GM21717 (cell line): ENCODE measurements at regions not wholly inside any gene's neighbourhood (a gene's known extent, or its start where the extent isn't known, plus 50 kb on each side); places are given as distances from the start of the nearest gene placed in this dataset.

ENCODE experiments used
- ATAC-seq: cut with Tn5 transposase; IDR thresholded peaks from one replicate; pipeline ENCODE4 v1.9.1; 2021; ENCODE audit warnings: mild to moderate bottlenecking, moderate library complexity; ENCODE audit not compliant: unreplicated experiment

DNA sequence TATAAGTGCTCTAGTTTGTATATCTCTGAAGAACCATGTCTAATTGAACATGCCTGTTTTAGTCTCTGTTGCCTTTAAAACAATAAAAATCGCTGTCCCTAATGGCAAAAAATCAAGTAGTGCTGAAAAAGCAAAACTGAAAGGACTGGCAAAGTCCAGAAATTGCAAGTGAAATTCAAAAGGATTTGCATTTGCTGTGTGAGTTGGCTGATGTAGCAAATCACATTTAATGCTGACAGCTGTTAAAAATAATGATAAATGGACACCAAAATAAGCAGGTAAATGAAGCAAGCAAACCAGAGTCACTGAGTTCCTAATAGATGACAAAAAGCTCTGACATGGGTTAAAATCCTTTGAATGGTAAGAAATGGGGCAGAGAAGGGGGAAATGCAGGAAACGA lies 874.1 kb downstream of the GRM8 start:
- ATAC-seq, result peak; percentile 92

DNA sequence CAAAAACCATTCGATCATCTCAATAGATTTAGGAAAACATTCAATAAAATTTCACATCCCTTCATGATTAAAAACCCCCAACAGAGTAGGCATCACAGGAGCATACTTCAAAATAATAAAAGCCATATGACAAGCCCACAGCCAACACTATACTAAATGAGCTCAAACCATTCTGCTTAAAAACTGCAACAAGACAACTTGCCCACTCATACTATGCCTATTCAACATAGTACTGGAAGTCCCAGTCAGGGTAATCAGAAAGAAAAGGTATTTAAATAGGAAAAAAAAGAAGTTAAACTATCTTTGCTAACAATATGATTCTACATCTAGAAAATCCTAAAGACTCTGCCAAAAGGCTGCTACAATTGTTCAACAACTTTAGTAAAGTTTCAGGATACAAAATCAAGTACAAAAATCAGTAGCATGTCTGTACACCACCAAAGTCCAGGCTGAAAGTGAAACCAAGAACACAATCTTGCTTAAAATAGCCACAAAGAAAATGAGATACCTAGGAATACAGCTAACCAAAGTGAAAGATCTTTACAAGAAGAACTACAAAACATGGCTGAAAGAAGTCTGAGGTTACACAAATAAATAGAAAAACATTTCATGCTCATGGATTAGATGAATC lies 882.6 kb downstream of the GRM8 start:
- ATAC-seq, result peak; percentile 87

DNA sequence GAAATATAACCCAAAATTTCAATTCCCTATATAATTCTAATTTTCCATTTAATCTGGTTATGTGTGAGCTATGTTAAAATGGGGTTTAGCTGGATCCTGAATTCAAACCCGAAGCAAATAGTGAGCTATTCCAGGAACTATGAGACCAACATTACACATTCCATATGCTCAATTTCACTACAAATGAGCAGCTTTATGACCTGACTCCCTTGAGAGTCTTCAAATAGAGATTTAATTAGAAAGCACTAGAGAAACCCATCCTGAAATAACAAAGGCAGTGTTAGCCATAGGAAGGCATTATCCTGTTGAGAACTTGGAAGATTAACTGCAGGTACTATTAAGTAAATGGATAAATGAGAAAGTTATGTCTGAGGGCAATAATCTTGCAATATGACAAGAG lies 890.0 kb downstream of the GRM8 start:
- no peak for ATAC-seq

DNA sequence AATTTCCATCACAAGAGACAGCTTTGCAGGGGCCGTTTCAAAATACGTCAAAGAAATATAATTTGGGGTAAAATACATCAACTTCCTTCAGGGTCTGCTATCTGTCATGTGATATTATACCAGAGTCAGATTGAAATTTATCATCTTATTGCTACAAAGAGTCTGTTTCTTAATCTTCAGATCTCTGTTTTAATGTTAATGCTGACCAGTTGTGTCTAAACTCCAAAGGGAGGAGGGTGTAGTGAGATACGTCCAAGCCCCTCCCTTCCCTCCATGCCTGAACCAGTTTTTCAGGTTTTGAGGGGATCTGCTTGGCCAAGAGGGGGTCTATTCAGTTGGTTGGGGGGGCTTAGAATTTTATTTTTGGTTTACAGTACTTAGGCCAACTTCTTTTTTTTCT lies 891.6 kb downstream of the GRM8 start:
- no peak for ATAC-seq

DNA sequence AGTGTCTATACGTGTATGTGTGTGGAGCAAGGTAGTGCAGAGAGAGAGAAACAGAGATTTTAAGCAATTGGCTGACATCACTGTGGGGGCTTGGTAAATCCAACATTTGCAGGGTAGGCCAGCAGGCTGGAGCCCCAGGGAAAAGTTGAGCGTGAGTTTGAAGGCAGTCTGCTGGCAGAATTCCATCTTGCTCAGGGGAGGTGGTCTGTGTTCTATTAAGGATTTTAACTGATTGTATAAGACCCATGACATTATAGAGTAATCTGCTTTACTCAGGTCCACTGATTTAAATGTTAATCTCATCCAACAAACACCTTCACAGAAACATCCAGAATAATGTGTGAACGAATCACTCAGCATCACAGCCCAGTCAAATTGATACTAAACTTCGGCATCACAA lies 912.9 kb downstream of the GRM8 start:
- ATAC-seq, result no peak

DNA sequence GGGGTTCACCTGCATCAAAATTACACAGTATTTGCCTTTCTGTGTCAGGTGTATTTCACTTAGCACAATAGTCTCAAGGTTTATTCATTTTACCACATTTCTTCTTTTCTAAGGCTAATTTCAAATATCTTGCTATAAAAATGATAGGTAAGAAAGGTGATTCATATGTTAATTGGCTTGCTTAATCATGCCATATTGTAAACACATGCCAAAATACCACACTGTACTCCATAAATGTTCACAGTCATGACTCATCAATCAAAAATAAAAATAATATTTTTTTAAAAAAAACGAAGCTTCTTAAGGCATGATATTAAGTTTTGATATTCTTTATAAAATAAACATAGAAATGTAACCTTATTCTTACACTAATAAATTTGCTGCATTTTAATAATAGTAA lies 947.1 kb downstream of the GRM8 start:
- no peak for ATAC-seq

DNA sequence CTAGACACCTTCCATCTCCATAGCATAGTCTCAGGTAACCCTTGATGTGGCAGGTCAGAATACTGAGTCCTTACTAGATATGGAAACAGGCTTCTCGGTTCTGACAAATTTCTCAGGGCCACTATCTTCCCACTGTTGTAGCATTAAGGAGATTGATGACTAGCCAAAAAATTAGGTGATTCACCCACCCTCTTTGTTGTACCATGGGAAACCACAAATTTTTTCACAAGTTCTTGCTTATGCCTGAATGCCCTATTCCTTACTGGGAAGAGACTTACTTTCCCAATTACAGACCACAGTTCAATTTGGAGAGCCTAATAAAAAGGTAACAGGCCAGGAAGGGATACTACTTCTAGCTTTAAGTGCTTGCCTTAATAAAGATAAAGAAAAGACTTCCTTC lies 948.8 kb downstream of the GRM8 start:
- ATAC-seq, result no peak

DNA sequence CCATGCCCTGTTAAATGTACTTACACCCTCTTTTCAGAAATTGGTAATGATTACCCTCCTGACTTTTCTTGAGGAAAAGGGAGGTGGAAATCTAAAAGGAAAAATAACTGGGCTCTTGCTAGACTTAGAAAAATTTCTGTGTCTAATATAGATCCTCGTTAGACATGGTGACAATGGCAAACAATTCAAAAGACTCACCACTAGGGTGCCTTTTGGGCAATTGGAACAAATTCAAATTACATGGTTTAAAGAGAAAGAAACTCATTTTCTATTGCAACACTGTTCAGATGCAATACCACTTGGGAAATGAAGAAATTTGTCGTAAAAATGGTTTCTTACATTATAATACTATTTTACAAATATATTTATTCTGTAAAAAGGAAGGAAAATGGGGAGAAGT lies 950.1 kb downstream of the GRM8 start:
- no peak for ATAC-seq

DNA sequence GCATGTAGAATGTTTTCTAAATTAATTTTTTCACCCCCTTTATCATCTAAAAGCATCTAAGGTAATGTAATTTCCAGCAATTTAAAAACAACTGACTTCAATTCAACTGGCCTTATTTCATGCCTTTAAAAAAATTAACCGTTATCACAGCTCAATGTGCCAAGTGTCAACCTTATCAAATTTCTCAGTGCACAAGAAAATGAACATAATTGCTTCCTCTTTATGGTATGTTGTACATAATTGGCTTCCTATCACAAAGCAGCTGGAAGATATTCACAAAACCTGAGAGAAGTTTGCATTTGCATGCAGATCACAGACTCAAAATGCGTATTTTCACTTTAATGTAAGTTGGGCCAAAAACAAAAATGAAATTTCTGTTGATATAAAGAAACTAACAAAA lies 966.4 kb downstream of the GRM8 start:
- ATAC-seq, result no peak

DNA sequence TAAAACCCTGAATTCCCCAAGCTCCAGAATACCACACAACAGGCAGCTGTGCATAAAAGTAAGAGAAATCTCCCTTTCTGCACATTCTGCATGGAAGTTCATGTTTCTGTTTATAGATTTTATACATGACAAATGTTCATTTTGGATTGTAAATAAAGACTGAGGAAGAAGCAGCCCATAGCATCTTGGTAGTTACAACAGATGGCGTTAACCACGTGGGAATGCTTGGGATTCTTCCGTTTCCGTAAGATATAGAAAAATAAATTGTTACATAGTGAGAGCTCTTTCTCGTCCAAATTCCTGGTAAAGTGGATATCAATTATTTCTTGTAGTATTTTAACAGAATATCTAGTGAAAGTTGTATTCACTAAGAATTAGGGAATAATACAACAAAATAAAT lies 1016.5 kb downstream of the GRM8 start:
- no peak for ATAC-seq

DNA sequence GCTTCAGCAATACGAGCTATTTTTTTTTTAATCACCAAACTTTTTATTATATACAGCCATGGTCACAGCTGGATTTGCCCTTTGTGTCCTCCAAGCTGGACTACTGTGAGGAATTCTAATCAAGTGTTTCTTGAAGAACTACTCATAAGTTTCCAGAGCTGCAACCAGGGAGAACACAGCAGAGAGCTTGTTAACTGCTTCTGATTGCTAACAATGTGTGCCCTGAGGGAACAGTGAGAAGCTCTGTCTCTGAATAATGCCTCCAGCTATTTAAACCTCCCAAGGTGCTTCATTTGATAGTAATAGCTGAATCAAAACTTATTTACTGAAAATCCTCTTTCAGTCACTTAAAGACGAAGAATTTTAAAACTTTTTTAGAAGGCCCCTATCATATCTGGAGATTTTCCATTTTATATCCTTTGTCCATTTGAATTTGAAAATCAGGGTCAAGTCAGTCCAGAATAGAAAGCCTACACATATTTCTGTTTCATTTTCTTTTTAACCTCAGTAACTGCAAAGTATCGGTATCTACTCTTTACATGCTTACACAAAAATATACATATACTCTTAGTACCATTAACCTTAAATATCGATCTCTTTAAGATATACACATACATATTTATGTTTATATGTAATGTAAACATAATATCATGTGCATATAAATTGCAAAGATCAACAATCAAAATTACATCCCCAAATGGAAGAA lies 1024.2 kb downstream of the GRM8 start:
- ATAC-seq, result no peak

DNA sequence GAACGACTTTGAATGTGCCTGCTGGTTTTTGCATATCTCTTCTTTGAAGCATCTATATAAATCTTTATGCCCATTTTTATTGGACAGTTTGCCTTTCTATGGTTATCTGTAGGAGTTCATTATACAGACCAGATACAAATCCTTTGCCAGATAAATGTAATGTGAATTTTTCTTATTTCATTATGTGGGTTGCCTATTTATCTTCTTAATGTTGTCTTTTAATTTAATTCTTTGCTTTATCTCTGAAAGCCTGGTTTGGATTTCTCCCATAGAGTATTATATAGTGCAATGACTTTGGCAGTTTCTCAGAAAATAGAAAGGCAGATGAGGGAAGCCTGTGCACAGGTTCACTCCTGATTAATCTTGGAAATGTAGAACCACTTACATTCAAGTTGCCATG lies 1025.1 kb downstream of the GRM8 start:
- no peak for ATAC-seq

DNA sequence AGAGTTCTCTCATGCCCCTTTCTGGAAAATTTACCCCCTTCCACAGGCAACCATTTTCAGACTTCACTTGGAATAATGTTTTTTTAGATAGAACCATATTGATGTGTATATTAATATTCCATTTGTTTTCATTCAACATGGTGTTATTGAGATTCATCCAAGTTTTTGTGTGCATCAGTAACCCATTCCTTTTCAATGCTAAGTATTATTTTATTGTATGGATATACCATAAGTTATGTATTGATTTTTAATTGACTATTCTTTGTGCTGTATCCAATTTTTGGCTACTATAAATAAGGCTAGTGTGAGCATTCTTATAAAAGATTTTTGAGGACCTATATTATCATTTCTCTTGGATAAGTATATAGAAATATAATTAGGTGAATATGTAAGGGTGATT lies 1025.7 kb downstream of the GRM8 start:
- no peak for ATAC-seq

DNA sequence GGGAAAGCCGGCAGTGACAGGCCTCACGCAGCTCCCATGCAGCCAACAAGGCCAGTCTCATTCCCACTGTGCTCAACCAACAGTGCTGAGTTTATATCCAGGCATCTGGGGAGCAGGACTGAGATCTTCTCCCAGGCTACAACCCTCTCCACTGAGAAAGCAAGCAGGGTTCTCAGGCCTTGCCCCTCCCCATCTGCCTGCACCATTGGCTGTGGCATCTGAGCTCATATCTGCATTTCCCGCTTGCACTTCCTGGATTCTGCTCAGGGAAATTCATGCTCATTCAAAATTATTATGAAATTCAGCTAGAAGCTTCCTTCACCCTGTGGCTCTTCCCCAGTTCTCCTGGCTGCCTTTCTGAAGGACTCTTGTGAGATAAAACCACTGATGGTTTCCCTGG lies 1029.0 kb downstream of the GRM8 start:
- no peak for ATAC-seq

DNA sequence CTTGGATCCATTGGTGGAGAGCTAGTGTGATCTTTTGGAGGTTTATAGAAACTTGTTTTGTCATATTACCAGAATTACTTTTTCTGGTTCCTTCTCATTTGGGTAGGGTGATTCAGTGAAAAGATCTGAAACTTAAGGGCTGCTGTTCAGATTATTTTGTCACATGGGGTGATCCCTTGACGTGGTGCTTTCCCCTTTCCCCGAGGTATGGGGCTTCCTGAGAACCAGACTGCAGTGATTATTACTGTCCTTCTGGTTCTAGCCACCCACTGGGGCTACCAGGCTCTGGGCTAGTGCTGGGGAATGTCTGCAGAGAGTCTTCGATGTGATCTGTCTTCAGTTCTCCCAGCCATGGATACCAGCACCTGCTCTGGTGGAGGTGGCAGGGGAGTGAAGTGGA lies 1030.0 kb downstream of the GRM8 start:
- no peak for ATAC-seq

DNA sequence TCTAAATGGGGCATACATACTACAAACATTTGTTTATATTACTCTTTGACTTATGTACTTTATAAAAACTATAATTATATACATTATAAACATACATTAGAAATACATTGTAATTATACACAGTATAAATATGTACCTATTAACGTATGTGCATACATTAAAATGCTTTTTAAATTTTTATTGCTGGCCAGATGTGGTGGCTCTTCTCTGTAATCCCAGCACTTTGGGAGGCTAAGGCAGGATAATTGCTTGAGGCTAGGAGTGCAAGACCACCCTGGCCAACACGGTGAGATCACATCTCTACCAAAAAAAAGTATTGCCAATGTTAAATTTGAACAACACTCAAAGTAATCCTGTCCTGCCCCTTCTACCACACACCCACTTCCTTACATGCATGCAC lies 1037.0 kb downstream of the GRM8 start:
- no peak for ATAC-seq

DNA sequence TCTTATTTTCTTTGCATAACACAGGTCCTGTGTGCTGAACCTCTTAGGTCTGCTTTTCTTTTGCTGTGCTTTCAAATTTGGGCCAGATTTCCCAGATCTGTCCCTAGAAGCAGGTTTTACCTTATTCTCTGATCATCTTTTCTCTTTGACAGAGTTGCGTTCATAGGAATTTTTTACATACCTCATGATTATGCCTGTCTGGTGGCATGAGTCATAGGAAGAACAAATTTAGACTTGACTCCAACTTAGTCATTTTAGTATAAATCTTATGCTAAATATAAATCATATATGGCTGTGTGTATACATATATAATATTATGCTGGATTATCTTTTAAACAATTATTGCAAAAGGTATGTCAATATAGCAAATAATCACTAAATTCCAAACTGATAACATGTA lies 1038.9 kb downstream of the GRM8 start:
- no peak for ATAC-seq

DNA sequence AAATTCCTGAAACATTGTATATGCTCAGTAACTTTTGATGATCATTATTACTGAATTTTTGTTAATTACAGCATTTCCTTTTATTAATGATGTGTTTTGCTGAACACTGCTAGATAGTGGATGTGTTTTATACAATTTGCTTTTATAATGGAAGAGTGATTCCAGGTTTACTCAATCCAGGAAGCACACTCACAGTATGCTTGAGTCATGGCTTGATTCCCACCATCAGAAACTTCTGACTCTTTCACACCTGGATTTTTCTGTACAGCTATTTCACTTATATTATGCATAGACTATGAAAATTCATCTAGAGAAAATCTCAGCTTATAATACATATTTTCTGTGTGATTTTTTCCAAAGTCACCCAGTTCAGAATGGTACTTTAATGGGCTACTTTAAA lies 1040.9 kb downstream of the GRM8 start:
- no peak for ATAC-seq

DNA sequence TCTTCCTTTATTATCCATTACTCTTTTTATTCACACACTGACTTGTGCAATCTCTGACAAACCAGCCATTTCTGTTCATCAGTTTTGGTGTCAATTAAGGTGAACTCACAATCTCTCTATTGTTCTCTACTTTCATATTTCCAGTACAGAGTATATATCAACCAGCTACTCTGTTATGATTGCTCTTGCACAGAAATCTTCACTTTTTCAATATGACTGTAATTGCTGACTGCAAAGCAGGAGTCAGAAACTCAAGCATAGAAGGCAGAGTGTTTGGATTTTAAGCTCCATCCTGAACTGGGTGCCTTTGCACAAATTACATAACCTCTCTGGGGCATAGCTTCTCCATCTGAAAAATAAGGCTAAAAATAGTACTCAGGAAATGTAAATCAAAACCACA lies 1042.0 kb downstream of the GRM8 start:
- peak; percentile 61 for ATAC-seq

DNA sequence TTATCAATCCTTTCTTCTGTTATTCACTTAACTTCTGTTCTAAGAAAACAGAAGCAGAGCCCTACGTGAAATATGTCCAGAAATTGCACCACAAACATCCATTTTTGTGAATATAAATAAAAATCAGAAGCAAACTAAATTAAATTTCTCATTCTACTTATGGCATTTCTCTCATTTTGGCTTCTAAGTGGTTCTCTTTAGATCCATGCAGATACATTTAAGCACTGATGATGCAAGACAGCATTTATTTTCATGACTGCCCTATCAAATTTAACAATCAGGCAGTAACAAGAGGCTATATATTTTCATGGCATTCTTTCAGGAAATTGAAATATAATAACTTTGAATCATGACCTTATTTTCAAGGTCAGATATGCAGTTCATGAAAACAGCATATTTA lies 1049.6 kb downstream of the GRM8 start:
- ATAC-seq, result no peak

DNA sequence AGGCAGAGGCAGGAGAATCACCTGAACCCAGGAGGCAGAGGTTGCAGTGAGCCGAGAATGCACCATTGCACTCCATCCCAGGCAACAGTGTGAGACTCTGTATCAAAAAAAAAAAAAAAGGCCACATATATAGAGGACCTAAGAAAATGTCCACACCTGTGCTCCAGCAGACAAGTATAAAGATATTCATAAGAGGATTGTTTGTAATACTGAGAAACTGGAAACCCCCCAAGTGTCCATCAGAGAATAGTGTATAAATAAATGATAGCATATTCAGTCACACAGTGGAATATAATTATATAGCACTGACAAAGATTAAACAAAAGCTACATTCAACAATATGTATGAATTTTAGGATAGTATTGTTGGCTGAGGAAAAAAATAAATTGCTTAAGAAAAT lies 1050.6 kb downstream of the GRM8 start:
- no peak for ATAC-seq

DNA sequence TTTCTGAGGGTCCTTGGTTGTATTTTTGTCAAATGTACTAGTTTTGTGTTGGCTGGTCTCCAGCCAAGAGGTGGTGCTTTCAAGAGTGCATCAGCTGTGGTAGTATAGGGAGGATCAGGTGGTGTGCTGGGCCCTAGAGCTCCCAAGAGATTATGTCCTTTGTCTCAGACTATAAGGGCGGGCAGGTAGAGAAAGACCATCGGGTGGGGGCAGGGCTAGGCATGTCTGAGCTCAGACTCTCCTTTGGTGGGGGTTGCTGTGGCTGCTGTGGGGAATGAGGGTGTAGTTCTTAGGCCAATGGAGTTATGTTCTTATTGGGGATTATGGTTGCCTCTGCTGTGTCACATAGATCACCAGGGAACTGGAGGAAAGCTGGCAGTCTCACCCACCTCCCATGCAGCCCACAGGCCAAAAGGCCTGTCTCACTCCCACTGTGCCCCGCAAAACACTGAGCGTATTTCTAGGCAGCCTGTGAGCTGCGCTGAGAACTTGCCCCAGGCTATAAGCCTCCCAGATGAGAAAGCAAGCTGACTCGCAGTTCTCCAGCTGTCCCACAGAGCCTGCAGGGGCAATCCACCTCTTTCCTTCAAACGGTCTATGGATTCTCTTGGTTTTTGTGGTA lies 1066.7 kb downstream of the GRM8 start:
- ATAC-seq, result no peak

DNA sequence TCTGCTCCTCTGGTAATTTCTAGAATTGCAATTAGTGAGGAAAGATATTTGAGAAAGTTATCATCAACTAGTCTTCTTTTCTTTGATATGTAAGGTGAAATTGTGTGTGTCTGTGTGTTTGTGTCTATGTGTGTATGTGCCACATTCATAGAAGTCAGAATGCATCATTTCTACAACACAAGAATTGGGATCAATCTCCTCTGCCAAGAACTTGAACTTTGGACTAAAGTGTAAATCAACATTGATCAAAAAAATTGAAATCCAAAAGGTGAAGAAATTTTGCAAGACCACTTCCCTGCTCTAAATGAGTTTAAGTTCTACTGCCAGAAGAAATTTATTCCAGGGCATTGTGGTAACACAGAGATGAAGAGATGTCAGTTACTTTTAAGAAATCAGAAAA lies 1072.8 kb downstream of the GRM8 start:
- ATAC-seq, result no peak
